Transverse colon (tissue), 4 donors: ENCODE measurements at regions not wholly inside any gene's neighbourhood (a gene's known extent, or its start where the extent isn't known, plus 50 kb on each side); places are given as distances from the start of the nearest gene placed in this dataset.

Experiments
- DNase-seq: peaks from one replicate; pipeline ENCODE4 v3.0.0-alpha.2; 2019
- H3K27ac ChIP-seq, 4 donors: fragments of 200-600 bp; sonication (generic); 2 replicates each; pipeline ENCODE4 v1.5.1; 2016 to 2018; ENCODE audit warnings: inconsistent platforms in 4 of 4
- H3K27me3 ChIP-seq: fragments of 200-600 bp; sonication (generic); 2 replicates; pipeline ENCODE4 v1.5.1; 2017; ENCODE audit warnings: inconsistent platforms
- H3K36me3 ChIP-seq, 4 donors: fragments of 200-600 bp; sonication (generic); 2 replicates each; pipeline ENCODE4 v1.5.1; 2017 to 2019; ENCODE audit warnings: inconsistent platforms in 4 of 4
- H3K4me1 ChIP-seq, 4 donors: fragments of 200-600 bp; sonication (generic); 2 replicates each; pipeline ENCODE4 v1.5.1; 2017 to 2020; ENCODE audit warnings: inconsistent platforms in 4 of 4
- H3K4me3 ChIP-seq, 4 donors: fragments of 200-600 bp; sonication (generic); 1 replicate in 1 of 4; 2 replicates in 3 of 4; pipeline versions ENCODE4 v1.5.1 to v1.6.1; 2017 to 2019; ENCODE audit warnings: inconsistent platforms in 4 of 4
- H3K9me3 ChIP-seq, 2 donors: fragments of 200-600 bp; sonication (generic); 2 replicates each; pipeline ENCODE4 v1.5.1; 2017 to 2019; ENCODE audit warnings: inconsistent platforms in 2 of 2
- EP300 ChIP-seq: sonication (generic); formaldehyde crosslinking; IDR thresholded peaks from one replicate; pipeline ENCODE4 v1.6.1; 2017; ENCODE audit warnings: antibody characterized with exemption, low read depth
- POLR2A ChIP-seq: fragments of 450-650 bp; IDR thresholded peaks from one replicate; pipeline ENCODE4 v1.6.1; 2016; ENCODE audit warnings: antibody characterized with exemption, mild to moderate bottlenecking, moderate library complexity
- POLR2AphosphoS5 ChIP-seq, 3 donors: sonication (generic); formaldehyde crosslinking; IDR thresholded peaks; one replicate each; pipeline ENCODE4 v1.6.1; 2016; ENCODE audit warnings: antibody characterized with exemption in 3 of 3
- WGBS, 2 donors: methylation state at CpG; one replicate each; pipeline ENCODE4 v1.1.5; 2018; ENCODE audit warnings: low coverage in 1 of 2; 5-methylcytosine and 5-hydroxymethylcytosine counted together
- in situ Hi-C, 4 donors: fragments of 200-750 bp; cut with MboI; loops; one replicate each; pipeline versions ENCODE4 v1.15.0 to v1.15.1; 2017; ENCODE audit warnings: low sequenced_read_pairs in 3 of 4, low pct_ligation_motif_present in 1 of 4, low pct_unique_long_range_greater_than_20kb in 1 of 4
- intact Hi-C: fragments of 100-400 bp; cut with DNase I; formaldehyde crosslinking; loops from one replicate; pipeline ENCODE4 v1.15.1; 2023; ENCODE audit warnings: low total_unique reads
- TF ChIP-seq, protein P1 (sequence below), 5 experiments: fragments of 200-600 bp in 3 of 5; fragments of 450-650 bp in 2 of 5; sonication (generic) in 3 of 5; IDR thresholded peaks; 1 replicate in 2 of 5; 2 replicates in 3 of 5; pipeline ENCODE4 v1.5.1; 2016 to 2017; ENCODE audit warnings: antibody characterized with exemption in 5 of 5, inconsistent platforms in 3 of 5, mild to moderate bottlenecking in 2 of 5, moderate library complexity in 1 of 5

DNA sequence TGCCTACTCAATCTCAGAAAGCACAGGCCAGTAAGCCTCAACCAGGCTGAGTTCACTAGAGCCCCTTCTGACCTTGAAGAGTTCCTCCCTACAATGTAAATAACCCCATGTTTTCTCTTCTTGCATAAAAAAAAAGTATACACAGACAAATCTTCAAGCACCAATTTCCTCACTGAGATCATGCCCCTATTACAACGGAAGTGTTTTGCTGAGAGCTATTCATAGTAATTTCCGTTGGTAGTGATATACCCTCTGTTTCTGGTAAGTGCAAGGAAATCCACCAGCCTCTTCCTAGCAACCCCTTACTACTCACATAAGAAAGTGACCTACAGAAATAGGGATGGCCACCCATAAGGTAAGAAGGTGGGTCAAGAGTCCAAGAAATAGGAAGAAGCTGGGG, 76.4 kb upstream of the TARS1 start:
- DNase-seq, result no peak
- H3K36me3 ChIP-seq, result no peaks in the 10 kb centered on the region
- in situ Hi-C loops, result no loop called here
- 46 to 57% methylated on average over 2 of the region's 2 CpGs for WGBS, 2 donors
- TF ChIP-seq POLR2A, result no peak
- no peak for TF ChIP-seq EP300
- no peak for TF ChIP-seq POLR2AphosphoS5 (IDR thresholded peaks at IDR 0.05)
- no peak overlapping the region for H3K4me3 ChIP-seq
- H3K9me3 ChIP-seq, result no peaks in the 10 kb centered on the region
- peak overlapping the region in 1 of 4 donors; percentile 69 for H3K27ac ChIP-seq
- H3K4me1 ChIP-seq, result peaks cover 0 to 11% (median 2%) of the 10 kb centered on the region in 4 donors
- H3K27me3 ChIP-seq, result no peaks in the 10 kb centered on the region
- intact Hi-C loops, result no loop called here

DNA sequence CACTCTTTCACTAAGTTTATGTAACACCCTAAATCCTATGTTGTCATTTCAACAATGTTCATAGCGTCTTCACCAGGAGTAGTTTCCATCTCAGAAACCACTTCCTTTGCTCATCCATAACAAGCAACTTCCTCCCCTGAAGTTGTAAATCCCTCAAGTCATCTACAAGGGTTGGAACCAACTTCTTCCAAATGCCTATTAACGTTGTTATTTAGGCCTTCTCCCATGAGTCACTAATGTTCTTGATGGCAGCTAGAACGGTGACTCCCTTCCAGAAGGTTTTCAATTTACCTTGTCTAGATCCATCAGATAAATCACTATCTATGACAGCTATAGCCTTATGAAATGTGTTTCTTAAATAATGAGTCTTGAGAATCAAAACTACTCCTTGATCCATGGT, 73.3 kb upstream of the TARS1 start:
- H3K36me3 ChIP-seq, result no peaks in the 10 kb centered on the region
- no peak for DNase-seq
- H3K27me3 ChIP-seq, result no peaks in the 10 kb centered on the region
- peaks cover 0 to 11% (median 2%) of the 10 kb centered on the region in 4 donors for H3K4me1 ChIP-seq
- no peaks in the 10 kb centered on the region for H3K9me3 ChIP-seq
- H3K27ac ChIP-seq, result no peak overlapping the region
- in situ Hi-C loops (no loop called here), intact Hi-C loops (no loop called here)
- 55 to 61% methylated on average over 3 of the region's 3 CpGs for WGBS, 2 donors
- TF ChIP-seq, protein P1, sequence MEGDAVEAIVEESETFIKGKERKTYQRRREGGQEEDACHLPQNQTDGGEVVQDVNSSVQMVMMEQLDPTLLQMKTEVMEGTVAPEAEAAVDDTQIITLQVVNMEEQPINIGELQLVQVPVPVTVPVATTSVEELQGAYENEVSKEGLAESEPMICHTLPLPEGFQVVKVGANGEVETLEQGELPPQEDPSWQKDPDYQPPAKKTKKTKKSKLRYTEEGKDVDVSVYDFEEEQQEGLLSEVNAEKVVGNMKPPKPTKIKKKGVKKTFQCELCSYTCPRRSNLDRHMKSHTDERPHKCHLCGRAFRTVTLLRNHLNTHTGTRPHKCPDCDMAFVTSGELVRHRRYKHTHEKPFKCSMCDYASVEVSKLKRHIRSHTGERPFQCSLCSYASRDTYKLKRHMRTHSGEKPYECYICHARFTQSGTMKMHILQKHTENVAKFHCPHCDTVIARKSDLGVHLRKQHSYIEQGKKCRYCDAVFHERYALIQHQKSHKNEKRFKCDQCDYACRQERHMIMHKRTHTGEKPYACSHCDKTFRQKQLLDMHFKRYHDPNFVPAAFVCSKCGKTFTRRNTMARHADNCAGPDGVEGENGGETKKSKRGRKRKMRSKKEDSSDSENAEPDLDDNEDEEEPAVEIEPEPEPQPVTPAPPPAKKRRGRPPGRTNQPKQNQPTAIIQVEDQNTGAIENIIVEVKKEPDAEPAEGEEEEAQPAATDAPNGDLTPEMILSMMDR (IDR thresholded peaks at IDR 0.05), result no peak
- no peak for TF ChIP-seq EP300
- TF ChIP-seq POLR2AphosphoS5 (IDR thresholded peaks at IDR 0.05), result no peak
- no peak for TF ChIP-seq POLR2A
- no peak overlapping the region for H3K4me3 ChIP-seq

DNA sequence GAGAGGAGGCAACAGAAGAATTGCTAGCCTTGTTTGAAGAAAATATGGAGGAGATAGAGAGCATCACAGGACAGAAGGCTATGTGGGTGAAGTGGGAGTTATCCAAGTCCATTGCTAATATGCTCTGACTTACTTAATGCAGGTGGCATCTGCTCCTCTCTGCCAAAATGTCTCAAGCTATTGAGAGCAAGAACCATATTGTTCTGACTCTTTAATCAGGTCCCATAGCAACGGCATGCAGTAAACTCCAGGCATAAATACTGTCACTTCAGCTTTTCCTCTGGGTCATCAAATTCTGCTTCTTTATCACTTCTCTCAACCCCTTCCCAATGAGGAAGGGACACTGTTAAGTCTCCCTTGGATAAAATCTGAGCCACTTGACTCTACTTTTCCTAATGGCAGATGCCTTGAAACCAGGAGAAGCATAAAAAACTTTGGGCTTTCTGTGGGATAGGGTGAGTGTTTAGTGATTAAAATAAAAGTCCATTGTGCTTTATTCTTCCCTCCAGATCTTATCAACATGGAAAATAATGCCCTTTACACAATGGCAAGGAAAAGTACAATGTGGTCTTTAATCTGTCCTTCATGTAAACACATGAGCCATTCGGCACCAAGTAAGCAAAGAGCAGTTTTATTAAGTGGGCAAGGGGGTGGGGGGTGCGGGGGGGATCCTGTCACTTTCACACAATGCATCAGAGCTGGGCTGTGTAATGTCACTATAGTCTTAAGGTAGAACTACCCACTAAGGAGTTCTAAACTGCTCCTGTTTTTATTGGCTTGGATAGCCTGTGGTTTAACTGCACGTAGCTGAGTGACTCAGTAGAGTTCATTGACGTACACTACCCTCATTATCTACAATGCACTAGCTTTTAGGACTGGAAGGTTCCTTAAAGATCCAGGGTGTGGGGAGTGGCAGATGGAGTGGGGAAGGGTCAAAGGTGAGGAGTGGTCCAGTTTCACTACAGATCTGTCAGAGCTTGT, 71.0 kb upstream of the TARS1 start:
- intact Hi-C loops (no loop called here), in situ Hi-C loops (no loop called here)

DNA sequence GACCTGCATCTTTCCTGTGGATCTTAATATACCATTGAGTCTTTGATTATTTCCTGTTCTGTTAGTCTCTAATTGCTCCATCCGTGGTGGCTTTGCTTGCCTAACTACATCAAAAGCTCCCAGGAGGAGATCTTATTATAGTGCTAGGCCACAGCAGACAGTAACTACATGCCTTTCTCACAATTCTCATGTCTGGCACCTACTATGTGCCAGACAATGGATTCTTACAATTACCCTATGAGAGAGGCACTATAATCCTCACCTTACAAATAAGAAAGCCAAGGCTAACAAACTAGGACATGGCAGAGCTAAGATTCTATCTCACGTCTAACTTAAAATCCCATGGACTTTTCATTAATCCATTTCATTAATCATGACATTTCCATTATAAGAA, 70.3 kb upstream of the TARS1 start:
- Histone ChIP-seq H3K27me3 (no peaks in the 10 kb centered on the region), H3K27ac (peak overlapping the region; percentile 28 to 65 (median 42)), H3K36me3 (no peaks in the 10 kb centered on the region), H3K4me3 (no peak overlapping the region), H3K9me3 (no peaks in the 10 kb centered on the region), H3K4me1 (no peaks in the 10 kb centered on the region)
- no peak for TF ChIP-seq EP300
- TF ChIP-seq, protein P1 (IDR thresholded peaks at IDR 0.05), result no peak
- TF ChIP-seq POLR2A, result no peak
- no peak for TF ChIP-seq POLR2AphosphoS5 (IDR thresholded peaks at IDR 0.05)
- in situ Hi-C loops, result no loop called here
- DNase-seq, result no peak
- intact Hi-C loops, result no loop called here
- WGBS, 2 donors, result 46 to 57% methylated on average over 2 of the region's 2 CpGs

More for the DNA sequence above, 71.0 kb upstream of the TARS1 start:
- H3K4me1 ChIP-seq, result no peaks in the 10 kb centered on the region
- H3K27ac ChIP-seq, result peak overlapping the region; percentile 28 to 65 (median 54)
- no peaks in the 10 kb centered on the region for H3K36me3 ChIP-seq
- DNase-seq, result no peak
- no peaks in the 10 kb centered on the region for H3K27me3 ChIP-seq
- H3K9me3 ChIP-seq, result no peaks in the 10 kb centered on the region
- TF ChIP-seq EP300 (peak; percentile 77), POLR2AphosphoS5 (IDR thresholded peaks at IDR 0.05) (peak in 2 of 3 donors; percentile 8 to 46)
- TF ChIP-seq, protein P1 (IDR thresholded peaks at IDR 0.05), result no peak
- no peak overlapping the region for H3K4me3 ChIP-seq
- 30 to 32% methylated on average over 3 to 5 of the region's 5 CpGs for whole genome bisulfite sequencing, 2 donors
